Prostate gland (tissue), 2 donors: ENCODE measurements at regions not wholly inside any gene's neighbourhood (a gene's known extent, or its start where the extent isn't known, plus 50 kb on each side); places are given as distances from the start of the nearest gene placed in this dataset.

Experiments
- POLR2A ChIP-seq: fragments of 450-650 bp; IDR thresholded peaks from one replicate; pipeline ENCODE4 v1.6.1; 2016; ENCODE audit warnings: antibody characterized with exemption, mild to moderate bottlenecking
- POLR2AphosphoS5 ChIP-seq: sonication (generic); formaldehyde crosslinking; IDR thresholded peaks from one replicate; pipeline ENCODE4 v1.6.1; 2017; ENCODE audit warnings: antibody characterized with exemption
- TF ChIP-seq, protein P1 (sequence below), 4 experiments: fragments of 200-600 bp in 2 of 4; fragments of 450-650 bp in 2 of 4; sonication (generic) in 2 of 4; IDR thresholded peaks; 1 replicate in 3 of 4; 2 replicates in 1 of 4; pipeline ENCODE4 v1.5.1; 2016 to 2019; ENCODE audit warnings: antibody characterized with exemption in 4 of 4, mild to moderate bottlenecking in 2 of 4, moderate library complexity in 2 of 4

DNA sequence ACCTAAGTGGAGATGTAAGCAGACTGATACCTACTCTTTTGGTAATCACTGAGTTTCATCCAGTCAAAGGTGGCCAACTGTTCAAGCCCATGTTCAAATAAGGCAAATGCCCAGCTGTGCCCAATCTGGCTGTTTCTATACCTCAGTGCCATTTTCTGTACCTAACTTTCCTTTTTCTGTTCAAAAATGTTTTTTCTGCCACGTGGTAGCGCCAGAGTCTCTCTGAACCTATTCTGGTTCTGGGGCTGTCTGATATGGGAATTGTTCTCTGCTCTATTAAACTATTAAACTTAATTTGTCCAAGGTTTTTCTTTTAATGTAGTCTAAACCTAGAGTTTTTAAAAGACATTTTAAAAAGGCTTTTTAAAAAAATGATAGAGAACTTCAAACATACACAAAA, 391.2 kb downstream of the NOVA1 start:
- TF ChIP-seq, protein P1, sequence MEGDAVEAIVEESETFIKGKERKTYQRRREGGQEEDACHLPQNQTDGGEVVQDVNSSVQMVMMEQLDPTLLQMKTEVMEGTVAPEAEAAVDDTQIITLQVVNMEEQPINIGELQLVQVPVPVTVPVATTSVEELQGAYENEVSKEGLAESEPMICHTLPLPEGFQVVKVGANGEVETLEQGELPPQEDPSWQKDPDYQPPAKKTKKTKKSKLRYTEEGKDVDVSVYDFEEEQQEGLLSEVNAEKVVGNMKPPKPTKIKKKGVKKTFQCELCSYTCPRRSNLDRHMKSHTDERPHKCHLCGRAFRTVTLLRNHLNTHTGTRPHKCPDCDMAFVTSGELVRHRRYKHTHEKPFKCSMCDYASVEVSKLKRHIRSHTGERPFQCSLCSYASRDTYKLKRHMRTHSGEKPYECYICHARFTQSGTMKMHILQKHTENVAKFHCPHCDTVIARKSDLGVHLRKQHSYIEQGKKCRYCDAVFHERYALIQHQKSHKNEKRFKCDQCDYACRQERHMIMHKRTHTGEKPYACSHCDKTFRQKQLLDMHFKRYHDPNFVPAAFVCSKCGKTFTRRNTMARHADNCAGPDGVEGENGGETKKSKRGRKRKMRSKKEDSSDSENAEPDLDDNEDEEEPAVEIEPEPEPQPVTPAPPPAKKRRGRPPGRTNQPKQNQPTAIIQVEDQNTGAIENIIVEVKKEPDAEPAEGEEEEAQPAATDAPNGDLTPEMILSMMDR (IDR thresholded peaks at IDR 0.05) = no peak
- no peak for TF ChIP-seq POLR2A
- no peak for TF ChIP-seq POLR2AphosphoS5
